ENCODE measurements at regions not wholly inside any gene's neighbourhood (a gene's known extent, or its start where the extent isn't known, plus 50 kb on each side); places are given as distances from the start of the nearest gene placed in this dataset.

GRCh38 chr10:78450807-78451485 lies 417.3 kb downstream of the RPS24 start:
- no peak for TF ChIP-seq EZH2 (IDR thresholded peaks at IDR 0.05; ENCODE audit: borderline replicate concordance, low read length)
- TF ChIP-seq CTCF (conservative IDR thresholded peaks at IDR 0.05 in 1 of 2, IDR thresholded peaks at IDR 0.05 in 1 of 2; ENCODE audit: extremely low read depth in 1 of 2, insufficient read depth in 1 of 2, low read depth in 1 of 2, low read length in 2 of 2): no peak

Measured in mammary epithelial cell (primary cell).